GM06990 (cell line): ENCODE measurements at regions not wholly inside any gene's neighbourhood (a gene's known extent, or its start where the extent isn't known, plus 50 kb on each side); places are given as distances from the start of the nearest gene placed in this dataset.

Experiments used
- DNase-seq: peaks from one replicate; pipeline ENCODE4 v3.0.0-alpha.2; 2011; ENCODE audit not compliant: insufficient read length; ENCODE audit errors: extremely low read depth
- H3K27me3 ChIP-seq: replicated peaks from 2 replicates; pipeline ENCODE4 v1.6.0; 2011; ENCODE audit warnings: low read length; ENCODE audit not compliant: control insufficient read depth, insufficient read depth
- H3K36me3 ChIP-seq: 2 replicates; pipeline ENCODE4 v1.5.1; 2011; ENCODE audit warnings: low read length; ENCODE audit not compliant: control insufficient read depth, insufficient read depth
- H3K4me3 ChIP-seq: replicated peaks from 2 replicates; pipeline ENCODE4 v1.5.1; 2011; ENCODE audit warnings: low read depth, mild to moderate bottlenecking, control low read depth, low read length
- TF ChIP-seq, protein P1 (sequence below): IDR thresholded peaks from 2 replicates; pipeline ENCODE4 v1.5.1; 2011; ENCODE audit warnings: low read length, control low read depth, mild to moderate bottlenecking, inconsistent platforms; ENCODE audit not compliant: insufficient read depth, poor library complexity, severe bottlenecking

DNA sequence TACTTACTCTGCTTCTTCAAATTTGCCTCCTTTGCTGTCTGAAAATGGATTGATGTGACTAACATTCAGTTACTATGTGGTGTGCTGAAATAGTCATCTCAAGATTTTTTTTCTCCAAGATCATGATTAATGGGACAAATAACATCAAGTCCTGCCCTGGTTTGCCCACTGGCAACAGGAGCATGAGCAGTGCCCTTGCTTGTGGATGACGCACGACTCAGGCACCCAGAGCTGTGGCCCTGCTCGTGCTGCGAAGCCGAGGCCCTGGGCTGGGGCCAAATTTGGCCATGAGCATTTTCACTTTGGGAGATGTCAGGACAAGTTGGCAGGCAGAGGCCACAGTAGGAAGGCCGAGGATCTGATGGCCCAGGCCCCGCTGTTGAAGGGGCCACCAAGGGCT, 239.8 kb upstream of the IGFBP3 start:
- H3K36me3 ChIP-seq: no peaks in the 10 kb centered on the region
- TF ChIP-seq, protein P1, sequence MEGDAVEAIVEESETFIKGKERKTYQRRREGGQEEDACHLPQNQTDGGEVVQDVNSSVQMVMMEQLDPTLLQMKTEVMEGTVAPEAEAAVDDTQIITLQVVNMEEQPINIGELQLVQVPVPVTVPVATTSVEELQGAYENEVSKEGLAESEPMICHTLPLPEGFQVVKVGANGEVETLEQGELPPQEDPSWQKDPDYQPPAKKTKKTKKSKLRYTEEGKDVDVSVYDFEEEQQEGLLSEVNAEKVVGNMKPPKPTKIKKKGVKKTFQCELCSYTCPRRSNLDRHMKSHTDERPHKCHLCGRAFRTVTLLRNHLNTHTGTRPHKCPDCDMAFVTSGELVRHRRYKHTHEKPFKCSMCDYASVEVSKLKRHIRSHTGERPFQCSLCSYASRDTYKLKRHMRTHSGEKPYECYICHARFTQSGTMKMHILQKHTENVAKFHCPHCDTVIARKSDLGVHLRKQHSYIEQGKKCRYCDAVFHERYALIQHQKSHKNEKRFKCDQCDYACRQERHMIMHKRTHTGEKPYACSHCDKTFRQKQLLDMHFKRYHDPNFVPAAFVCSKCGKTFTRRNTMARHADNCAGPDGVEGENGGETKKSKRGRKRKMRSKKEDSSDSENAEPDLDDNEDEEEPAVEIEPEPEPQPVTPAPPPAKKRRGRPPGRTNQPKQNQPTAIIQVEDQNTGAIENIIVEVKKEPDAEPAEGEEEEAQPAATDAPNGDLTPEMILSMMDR: no peak
- no peaks in the 10 kb centered on the region for H3K27me3 ChIP-seq
- H3K4me3 ChIP-seq: no peak overlapping the region
- no peak for DNase-seq

DNA sequence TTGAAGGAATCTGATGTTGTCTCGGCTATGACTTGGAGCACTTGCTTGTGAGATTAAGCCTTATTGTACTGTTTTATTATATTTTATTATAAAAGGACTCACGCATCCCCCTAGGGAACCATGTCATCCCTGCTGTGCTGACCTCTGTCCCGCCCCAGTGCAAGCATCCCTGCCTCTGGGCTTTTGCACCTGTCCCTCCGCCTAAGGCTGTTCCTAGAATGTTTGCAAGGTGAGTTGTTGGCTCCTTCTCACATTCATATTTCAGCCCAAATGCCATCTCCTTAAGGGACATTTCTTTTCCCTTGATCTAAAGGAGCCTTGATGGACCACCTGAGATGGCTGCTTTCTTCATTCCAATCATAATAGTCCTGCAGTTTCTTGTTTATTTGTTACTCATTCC, 236.9 kb upstream of the IGFBP3 start:
- H3K27me3 ChIP-seq: no peaks in the 10 kb centered on the region

DNA sequence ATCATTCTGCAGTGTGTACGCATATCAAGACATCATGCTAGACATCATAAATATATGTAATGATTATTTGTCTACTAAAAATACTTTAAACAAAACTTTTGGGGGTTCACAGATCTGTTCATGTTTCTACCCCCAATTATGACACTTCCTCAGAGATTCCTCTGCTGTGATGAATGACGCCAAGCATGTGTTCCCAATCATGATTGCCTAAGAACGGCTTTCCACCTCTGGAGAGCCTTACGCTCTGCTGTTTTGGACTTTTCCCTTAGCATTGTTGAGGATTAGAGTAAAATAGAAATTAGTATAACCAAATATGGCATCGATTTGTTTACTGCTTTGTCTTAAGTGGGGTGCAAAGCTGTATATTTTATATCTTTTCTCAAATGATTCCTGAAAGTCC, 236.3 kb upstream of the IGFBP3 start:
- Histone ChIP-seq H3K36me3 (no peaks in the 10 kb centered on the region), H3K27me3 (no peaks in the 10 kb centered on the region), H3K4me3 (no peak overlapping the region)
- DNase-seq: no peak
- TF ChIP-seq, protein P1: no peak

More for the DNA sequence above, 236.9 kb upstream of the IGFBP3 start:
- TF ChIP-seq, protein P1: no peak
- DNase-seq: no peak
- Histone ChIP-seq H3K36me3 (no peaks in the 10 kb centered on the region), H3K4me3 (no peak overlapping the region)

GRCh38 chr7:46156853-46157252, 235.8 kb upstream of the IGFBP3 start:
- no peaks in the 10 kb centered on the region for H3K27me3 ChIP-seq
- TF ChIP-seq, protein P1: no peak
- H3K4me3 ChIP-seq: no peak overlapping the region
- DNase-seq: no peak
- H3K36me3 ChIP-seq: no peaks in the 10 kb centered on the region

GRCh38 chr7:46156086-46156485, 235.0 kb upstream of the IGFBP3 start:
- DNase-seq: no peak
- H3K27me3 ChIP-seq: no peaks in the 10 kb centered on the region
- TF ChIP-seq, protein P1: no peak
- no peaks in the 10 kb centered on the region for H3K36me3 ChIP-seq
- no peak overlapping the region for H3K4me3 ChIP-seq

GRCh38 chr7:46155367-46155766, 234.3 kb upstream of the IGFBP3 start:
- Histone ChIP-seq H3K4me3 (no peak overlapping the region), H3K27me3 (no peaks in the 10 kb centered on the region), H3K36me3 (no peaks in the 10 kb centered on the region)
- no peak for DNase-seq
- TF ChIP-seq, protein P1: no peak
